Keratinocyte (primary cell): ENCODE measurements at regions not wholly inside any gene's neighbourhood (a gene's known extent, or its start where the extent isn't known, plus 50 kb on each side); places are given as distances from the start of the nearest gene placed in this dataset.

Experiments used
- CTCF ChIP-seq, 3 experiments: IDR thresholded peaks in 1 of 3; conservative IDR thresholded peaks in 1 of 3; optimal IDR thresholded peaks in 1 of 3; 2 replicates in 2 of 3; 3 replicates in 1 of 3; pipeline versions ENCODE3 to v1.5.1; 2011; ENCODE audit warnings: low read length in 3 of 3, mild to moderate bottlenecking in 3 of 3, moderate library complexity in 2 of 3, control low read depth in 1 of 3, inconsistent platforms in 1 of 3; ENCODE audit not compliant: insufficient read depth in 2 of 3; ENCODE audit errors: extremely low read depth in 1 of 3
- EZH2 ChIP-seq: IDR thresholded peaks from one replicate; pipeline ENCODE4 v1.6.1; 2012; ENCODE audit warnings: inconsistent platforms, mild to moderate bottlenecking, low read length, moderate library complexity

GRCh38 chr5:88518131-88519016, 249.7 kb upstream of the TMEM161B start:
- TF ChIP-seq EZH2, result no peak
- no peak for TF ChIP-seq CTCF (optimal IDR thresholded peaks at IDR 0.05 in 1 of 3, IDR thresholded peaks at IDR 0.05 in 1 of 3, conservative IDR thresholded peaks at IDR 0.05 in 1 of 3; ENCODE audit: extremely low read depth in 1 of 3, insufficient read depth in 2 of 3, low read length in 3 of 3)
